ENCODE measurements at regions not wholly inside any gene's neighbourhood (a gene's known extent, or its start where the extent isn't known, plus 50 kb on each side); places are given as distances from the start of the nearest gene placed in this dataset.
"Not testable (repeated sequence)": the region's sequence is repeated elsewhere in the genome, so short reads cannot be mapped to it uniquely, and the experiment has no call there.

- Histone ChIP-seq H3K4me3 (ENCODE audit: low read length in 2 of 2) (no peak overlapping the region), H3K27ac (ENCODE audit: low read depth in 2 of 2, low read length in 2 of 2) (no peak overlapping the region), H3K36me3 (ENCODE audit: control insufficient read depth in 2 of 2, insufficient read depth in 2 of 2, low read length in 2 of 2) (no peaks in the 10 kb centered on the region), H3K27me3 (ENCODE audit: control insufficient read depth in 2 of 2, insufficient read depth in 2 of 2, low read length in 2 of 2) (peaks cover 10 to 16% of the 10 kb centered on the region in 2 donors), H3K9me3 (ENCODE audit: control insufficient read depth in 2 of 2, low read length in 2 of 2) (no peaks in the 10 kb centered on the region), H3K9ac (ENCODE audit: low read depth in 1 of 2, low read length in 2 of 2) (no peak overlapping the region), H3K4me1 (ENCODE audit: control insufficient read depth in 2 of 2, insufficient read depth in 2 of 2, low read length in 2 of 2) (peaks cover 2% of the 10 kb centered on the region in 2 donors)
Measured at GRCh38 chr5:1655496-1656270, 131.9 kb upstream of the LPCAT1 start.

GRCh38 chr5:1654786-1655495, 131.2 kb upstream of the LPCAT1 start:
- Histone ChIP-seq H3K9ac (ENCODE audit: low read depth in 1 of 2, low read length in 2 of 2) (no peak overlapping the region), H3K4me3 (ENCODE audit: low read length in 2 of 2) (no peak overlapping the region), H3K9me3 (ENCODE audit: control insufficient read depth in 2 of 2, low read length in 2 of 2) (no peaks in the 10 kb centered on the region), H3K36me3 (ENCODE audit: control insufficient read depth in 2 of 2, insufficient read depth in 2 of 2, low read length in 2 of 2) (no peaks in the 10 kb centered on the region), H3K27ac (ENCODE audit: low read depth in 2 of 2, low read length in 2 of 2) (no peak overlapping the region), H3K4me1 (ENCODE audit: control insufficient read depth in 2 of 2, insufficient read depth in 2 of 2, low read length in 2 of 2) (peaks cover 2% of the 10 kb centered on the region in 2 donors), H3K27me3 (ENCODE audit: control insufficient read depth in 2 of 2, insufficient read depth in 2 of 2, low read length in 2 of 2) (peaks cover 13 to 16% of the 10 kb centered on the region in 2 donors)

DNA sequence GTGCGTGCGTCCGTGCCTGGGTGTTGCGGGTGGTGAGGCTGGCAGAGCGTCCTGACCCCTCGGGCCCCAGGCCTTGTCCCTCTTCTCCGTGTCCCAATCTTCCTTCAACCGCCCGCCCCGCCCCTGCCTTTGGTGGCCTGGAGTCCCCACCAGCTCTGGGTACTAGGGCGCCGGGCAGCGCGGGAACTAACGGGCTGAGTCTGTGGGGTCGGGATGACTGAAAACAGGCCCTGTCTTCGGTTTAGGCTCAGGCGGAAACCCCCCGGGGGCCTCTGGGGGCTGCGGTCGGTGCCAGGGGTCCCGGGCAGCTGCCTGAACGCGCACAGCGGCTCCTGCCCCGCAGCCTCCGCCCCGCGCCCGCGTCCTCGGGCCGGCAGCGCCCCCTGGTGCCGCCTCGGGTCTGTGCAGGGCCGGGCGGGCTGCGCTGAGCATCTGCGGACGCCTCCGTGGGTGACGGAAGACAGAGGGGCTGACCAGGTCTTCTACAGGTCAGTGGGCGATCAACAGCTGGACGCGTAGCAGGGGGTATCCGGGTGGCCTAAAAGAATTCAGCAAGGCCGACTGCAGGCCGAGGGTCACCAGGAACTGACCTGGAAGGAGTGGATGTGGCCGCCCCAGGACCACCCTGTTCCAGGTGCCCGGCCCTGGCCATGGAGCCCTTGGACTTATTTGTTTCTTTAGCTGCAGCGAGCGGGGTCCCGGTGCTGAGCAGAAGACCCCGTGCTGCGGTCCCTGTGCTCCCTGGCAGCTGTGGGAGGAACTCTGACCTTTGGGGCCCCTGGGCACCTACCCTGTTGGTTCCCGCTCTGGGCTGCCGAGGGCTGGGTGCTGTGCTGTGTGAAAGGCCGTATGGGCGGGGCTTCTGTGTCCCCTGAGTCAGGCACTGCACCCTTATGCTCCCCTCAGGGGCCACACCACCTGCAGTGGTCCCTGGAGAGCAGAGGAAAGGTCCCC, 130.2 kb upstream of the LPCAT1 start:
- not testable (repeated sequence) for H3K27ac ChIP-seq (ENCODE audit: low read depth in 2 of 2, low read length in 2 of 2); H3K9ac ChIP-seq (ENCODE audit: low read depth in 1 of 2, low read length in 2 of 2); H3K9me3 ChIP-seq (ENCODE audit: control insufficient read depth in 2 of 2, low read length in 2 of 2); H3K36me3 ChIP-seq (ENCODE audit: control insufficient read depth in 2 of 2, insufficient read depth in 2 of 2, low read length in 2 of 2); H3K4me1 ChIP-seq (ENCODE audit: control insufficient read depth in 2 of 2, insufficient read depth in 2 of 2, low read length in 2 of 2); H3K4me3 ChIP-seq (ENCODE audit: low read length in 2 of 2)
- H3K27me3 ChIP-seq (ENCODE audit: control insufficient read depth in 2 of 2, insufficient read depth in 2 of 2, low read length in 2 of 2), result peaks cover 13 to 16% of the 10 kb centered on the region in 2 donors

DNA sequence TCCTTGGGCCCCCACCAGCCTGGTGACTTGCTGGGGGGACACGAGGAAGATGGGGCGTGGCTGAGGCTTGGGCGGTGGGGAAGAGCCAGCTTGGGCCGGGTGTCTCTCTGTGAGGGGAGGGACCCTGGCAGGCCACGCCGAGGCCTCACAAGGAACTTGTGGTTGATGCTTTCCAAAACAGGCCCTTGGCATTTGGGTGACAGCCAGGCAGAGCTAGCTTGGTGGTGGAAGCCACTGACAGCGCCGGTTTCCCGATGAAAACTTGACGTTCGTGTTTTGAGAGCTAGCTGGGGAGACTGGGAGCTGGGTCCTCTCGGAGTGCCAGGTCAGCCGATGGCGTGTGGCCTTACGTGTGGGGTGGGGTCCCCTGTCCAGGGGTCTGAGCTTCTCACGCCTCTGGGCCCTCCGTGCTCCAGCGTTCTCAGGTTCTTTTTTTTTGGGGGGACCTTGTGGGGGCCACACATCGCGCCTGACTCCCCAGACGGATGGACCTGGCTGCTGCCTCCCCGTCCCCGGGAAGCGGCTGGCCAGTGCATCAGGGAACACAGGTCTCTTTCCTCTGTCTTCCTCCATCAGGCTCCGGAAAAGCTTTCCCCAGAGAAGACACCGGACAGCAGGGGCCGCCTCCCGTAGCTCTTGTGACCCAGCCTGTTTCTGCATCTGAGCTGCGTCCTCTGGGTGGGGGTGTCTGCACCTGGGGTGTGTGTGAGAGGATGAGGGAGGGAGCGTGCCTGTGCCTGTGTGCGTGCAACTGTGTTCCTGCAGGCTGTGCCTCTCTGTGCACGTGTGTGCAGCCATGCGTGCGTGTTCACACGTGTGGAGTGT, 129.3 kb upstream of the LPCAT1 start:
- peaks cover 11 to 16% of the 10 kb centered on the region in 2 donors for H3K27me3 ChIP-seq (ENCODE audit: control insufficient read depth in 2 of 2, insufficient read depth in 2 of 2, low read length in 2 of 2)
- peaks cover 2% of the 10 kb centered on the region in 2 donors for H3K4me1 ChIP-seq (ENCODE audit: control insufficient read depth in 2 of 2, insufficient read depth in 2 of 2, low read length in 2 of 2)
- no peak overlapping the region for H3K27ac ChIP-seq (ENCODE audit: low read depth in 2 of 2, low read length in 2 of 2)
- H3K4me3 ChIP-seq (ENCODE audit: low read length in 2 of 2), result peak overlapping the region in 1 of 2 donors; percentile 13
- no peak overlapping the region for H3K9ac ChIP-seq (ENCODE audit: low read depth in 1 of 2, low read length in 2 of 2)
- no peaks in the 10 kb centered on the region for H3K36me3 ChIP-seq (ENCODE audit: control insufficient read depth in 2 of 2, insufficient read depth in 2 of 2, low read length in 2 of 2)
- H3K9me3 ChIP-seq (ENCODE audit: control insufficient read depth in 2 of 2, low read length in 2 of 2), result no peaks in the 10 kb centered on the region

GRCh38 chr5:1651971-1652872, 128.5 kb upstream of the LPCAT1 start:
- Histone ChIP-seq H3K36me3 (ENCODE audit: control insufficient read depth in 2 of 2, insufficient read depth in 2 of 2, low read length in 2 of 2) (no peaks in the 10 kb centered on the region), H3K4me3 (ENCODE audit: low read length in 2 of 2) (no peak overlapping the region), H3K27me3 (ENCODE audit: control insufficient read depth in 2 of 2, insufficient read depth in 2 of 2, low read length in 2 of 2) (peaks cover 7 to 19% of the 10 kb centered on the region in 2 donors), H3K4me1 (ENCODE audit: control insufficient read depth in 2 of 2, insufficient read depth in 2 of 2, low read length in 2 of 2) (peaks cover 2% of the 10 kb centered on the region in 2 donors), H3K27ac (ENCODE audit: low read depth in 2 of 2, low read length in 2 of 2) (no peak overlapping the region), H3K9me3 (ENCODE audit: control insufficient read depth in 2 of 2, low read length in 2 of 2) (no peaks in the 10 kb centered on the region), H3K9ac (ENCODE audit: low read depth in 1 of 2, low read length in 2 of 2) (no peak overlapping the region)

DNA sequence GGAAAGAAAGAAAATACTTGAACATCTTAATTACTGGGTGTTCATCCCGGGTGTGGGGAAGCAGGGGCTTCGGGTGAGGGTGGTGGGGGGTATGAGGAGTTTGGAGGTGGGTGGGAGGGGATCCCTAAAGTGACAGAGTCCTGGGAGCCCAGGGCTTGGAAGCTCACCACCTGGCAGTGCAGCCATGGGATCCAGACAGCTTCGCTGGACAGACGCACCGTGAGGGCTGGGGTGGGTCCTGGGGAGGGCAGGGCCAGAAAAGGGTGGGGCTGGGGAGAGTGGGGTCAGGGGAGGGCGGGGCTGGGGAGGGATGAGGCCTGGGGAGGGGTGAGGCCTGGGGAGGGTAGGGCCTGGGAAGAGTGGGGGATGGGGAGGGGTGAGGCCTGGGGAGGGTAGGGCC, 127.5 kb upstream of the LPCAT1 start:
- peaks cover 7 to 14% of the 10 kb centered on the region in 2 donors for H3K27me3 ChIP-seq (ENCODE audit: control insufficient read depth in 2 of 2, insufficient read depth in 2 of 2, low read length in 2 of 2)
- H3K4me1 ChIP-seq (ENCODE audit: control insufficient read depth in 2 of 2, insufficient read depth in 2 of 2, low read length in 2 of 2), result peaks cover 2% of the 10 kb centered on the region in 2 donors
- H3K36me3 ChIP-seq (ENCODE audit: control insufficient read depth in 2 of 2, insufficient read depth in 2 of 2, low read length in 2 of 2), result no peaks in the 10 kb centered on the region
- no peak overlapping the region for H3K9ac ChIP-seq (ENCODE audit: low read depth in 1 of 2, low read length in 2 of 2)
- H3K4me3 ChIP-seq (ENCODE audit: low read length in 2 of 2), result no peak overlapping the region
- H3K27ac ChIP-seq (ENCODE audit: low read depth in 2 of 2, low read length in 2 of 2), result no peak overlapping the region
- no peaks in the 10 kb centered on the region for H3K9me3 ChIP-seq (ENCODE audit: control insufficient read depth in 2 of 2, low read length in 2 of 2)

- no peak overlapping the region for H3K27ac ChIP-seq (ENCODE audit: low read depth in 2 of 2, low read length in 2 of 2)
- no peak overlapping the region for H3K4me3 ChIP-seq (ENCODE audit: low read length in 2 of 2)
- peaks cover 2% of the 10 kb centered on the region in 2 donors for H3K4me1 ChIP-seq (ENCODE audit: control insufficient read depth in 2 of 2, insufficient read depth in 2 of 2, low read length in 2 of 2)
- H3K36me3 ChIP-seq (ENCODE audit: control insufficient read depth in 2 of 2, insufficient read depth in 2 of 2, low read length in 2 of 2), result no peaks in the 10 kb centered on the region
- H3K9ac ChIP-seq (ENCODE audit: low read depth in 1 of 2, low read length in 2 of 2), result no peak overlapping the region
- H3K9me3 ChIP-seq (ENCODE audit: control insufficient read depth in 2 of 2, low read length in 2 of 2), result no peaks in the 10 kb centered on the region
- peaks cover 11 to 17% of the 10 kb centered on the region in 2 donors for H3K27me3 ChIP-seq (ENCODE audit: control insufficient read depth in 2 of 2, insufficient read depth in 2 of 2, low read length in 2 of 2)
Measured at GRCh38 chr5:1649554-1649953, 125.8 kb upstream of the LPCAT1 start.

GRCh38 chr5:1648806-1649205, 125.0 kb upstream of the LPCAT1 start:
- Histone ChIP-seq H3K27me3 (ENCODE audit: control insufficient read depth in 2 of 2, insufficient read depth in 2 of 2, low read length in 2 of 2) (peaks cover 16 to 22% of the 10 kb centered on the region in 2 donors), H3K4me3 (ENCODE audit: low read length in 2 of 2) (no peak overlapping the region), H3K9me3 (ENCODE audit: control insufficient read depth in 2 of 2, low read length in 2 of 2) (no peaks in the 10 kb centered on the region), H3K27ac (ENCODE audit: low read depth in 2 of 2, low read length in 2 of 2) (no peak overlapping the region), H3K4me1 (ENCODE audit: control insufficient read depth in 2 of 2, insufficient read depth in 2 of 2, low read length in 2 of 2) (peaks cover 0 to 2% of the 10 kb centered on the region in 2 donors), H3K9ac (ENCODE audit: low read depth in 1 of 2, low read length in 2 of 2) (no peak overlapping the region), H3K36me3 (ENCODE audit: control insufficient read depth in 2 of 2, insufficient read depth in 2 of 2, low read length in 2 of 2) (no peaks in the 10 kb centered on the region)
